ENCODE measurements at regions not wholly inside any gene's neighbourhood (a gene's known extent, or its start where the extent isn't known, plus 50 kb on each side); places are given as distances from the start of the nearest gene placed in this dataset.

- Histone ChIP-seq H3K27me3 (ENCODE audit: control insufficient read depth, insufficient read depth, low read length) (no peaks in the 10 kb centered on the region), H3K36me3 (ENCODE audit: control insufficient read depth, insufficient read depth, low read length) (no peaks in the 10 kb centered on the region), H3K4me3 (ENCODE audit: low read depth, low read length) (no peak overlapping the region)
- no peak for DNase-seq (ENCODE audit: low read depth)
- no peak for TF ChIP-seq CTCF (IDR thresholded peaks at IDR 0.05; ENCODE audit: insufficient read depth, low read length, poor library complexity, severe bottlenecking)
Measured at GRCh38 chr5:45017568-45017967, 208.8 kb downstream of the MRPS30 start.

- Histone ChIP-seq H3K36me3 (ENCODE audit: control insufficient read depth, insufficient read depth, low read length) (no peaks in the 10 kb centered on the region), H3K27me3 (ENCODE audit: control insufficient read depth, insufficient read depth, low read length) (no peaks in the 10 kb centered on the region), H3K4me3 (ENCODE audit: low read depth, low read length) (no peak overlapping the region)
- DNase-seq (ENCODE audit: low read depth): no peak
- TF ChIP-seq CTCF (IDR thresholded peaks at IDR 0.05; ENCODE audit: insufficient read depth, low read length, poor library complexity, severe bottlenecking): no peak
Measured at GRCh38 chr5:45029553-45029952, 220.8 kb downstream of the MRPS30 start.

- Histone ChIP-seq H3K36me3 (ENCODE audit: control insufficient read depth, insufficient read depth, low read length) (no peaks in the 10 kb centered on the region), H3K27me3 (ENCODE audit: control insufficient read depth, insufficient read depth, low read length) (no peaks in the 10 kb centered on the region), H3K4me3 (ENCODE audit: low read depth, low read length) (no peak overlapping the region)
- DNase-seq (ENCODE audit: low read depth): no peak
- no peak for TF ChIP-seq CTCF (IDR thresholded peaks at IDR 0.05; ENCODE audit: insufficient read depth, low read length, poor library complexity, severe bottlenecking)
Measured at GRCh38 chr5:45035991-45036390, 227.2 kb downstream of the MRPS30 start.

GRCh38 chr5:45037927-45038326 lies 229.2 kb downstream of the MRPS30 start:
- Histone ChIP-seq H3K27me3 (ENCODE audit: control insufficient read depth, insufficient read depth, low read length) (no peaks in the 10 kb centered on the region), H3K36me3 (ENCODE audit: control insufficient read depth, insufficient read depth, low read length) (no peaks in the 10 kb centered on the region), H3K4me3 (ENCODE audit: low read depth, low read length) (no peak overlapping the region)
- no peak for DNase-seq (ENCODE audit: low read depth)
- no peak for TF ChIP-seq CTCF (IDR thresholded peaks at IDR 0.05; ENCODE audit: insufficient read depth, low read length, poor library complexity, severe bottlenecking)

GRCh38 chr5:45038366-45038987 lies 229.7 kb downstream of the MRPS30 start:
- DNase-seq (ENCODE audit: low read depth): no peak
- H3K27me3 ChIP-seq (ENCODE audit: control insufficient read depth, insufficient read depth, low read length): no peaks in the 10 kb centered on the region
- no peaks in the 10 kb centered on the region for H3K36me3 ChIP-seq (ENCODE audit: control insufficient read depth, insufficient read depth, low read length)
- TF ChIP-seq CTCF (IDR thresholded peaks at IDR 0.05; ENCODE audit: insufficient read depth, low read length, poor library complexity, severe bottlenecking): peak; percentile 60
- H3K4me3 ChIP-seq (ENCODE audit: low read depth, low read length): no peak overlapping the region

GRCh38 chr5:45042283-45042682 lies 233.5 kb downstream of the MRPS30 start:
- DNase-seq (ENCODE audit: low read depth): no peak
- Histone ChIP-seq H3K36me3 (ENCODE audit: control insufficient read depth, insufficient read depth, low read length) (no peaks in the 10 kb centered on the region), H3K27me3 (ENCODE audit: control insufficient read depth, insufficient read depth, low read length) (no peaks in the 10 kb centered on the region), H3K4me3 (ENCODE audit: low read depth, low read length) (no peak overlapping the region)
- TF ChIP-seq CTCF (IDR thresholded peaks at IDR 0.05; ENCODE audit: insufficient read depth, low read length, poor library complexity, severe bottlenecking): no peak
